ENCODE measurements at regions not wholly inside any gene's neighbourhood (a gene's known extent, or its start where the extent isn't known, plus 50 kb on each side); places are given as distances from the start of the nearest gene placed in this dataset.
A peak's percentile ranks its signal among the peaks of the same experiment; 100 is the strongest.

DNA sequence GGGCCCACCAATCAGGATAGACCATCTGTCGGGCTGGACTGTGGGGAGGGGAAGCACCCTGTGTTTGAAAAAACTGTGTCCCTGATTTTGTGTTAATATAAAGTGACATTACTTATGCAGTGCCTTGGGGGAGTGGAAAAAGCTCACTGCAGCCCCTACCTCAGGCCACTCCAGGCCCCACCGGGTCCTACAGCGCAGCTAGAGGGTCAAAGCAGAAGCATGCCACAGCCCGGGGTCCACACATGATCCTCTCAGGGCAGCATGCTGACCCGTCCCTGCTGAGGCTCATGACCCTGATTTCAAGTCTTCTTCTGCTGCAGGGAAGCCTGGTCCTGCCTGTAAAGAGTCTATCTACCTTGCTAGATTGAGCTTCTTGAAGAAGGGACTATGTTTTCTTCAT, 133.0 kb upstream of the PLCB4 start:
- no peak for DNase-seq (ENCODE audit: low read depth in 4 of 4, low spot score in 3 of 4)

DNA sequence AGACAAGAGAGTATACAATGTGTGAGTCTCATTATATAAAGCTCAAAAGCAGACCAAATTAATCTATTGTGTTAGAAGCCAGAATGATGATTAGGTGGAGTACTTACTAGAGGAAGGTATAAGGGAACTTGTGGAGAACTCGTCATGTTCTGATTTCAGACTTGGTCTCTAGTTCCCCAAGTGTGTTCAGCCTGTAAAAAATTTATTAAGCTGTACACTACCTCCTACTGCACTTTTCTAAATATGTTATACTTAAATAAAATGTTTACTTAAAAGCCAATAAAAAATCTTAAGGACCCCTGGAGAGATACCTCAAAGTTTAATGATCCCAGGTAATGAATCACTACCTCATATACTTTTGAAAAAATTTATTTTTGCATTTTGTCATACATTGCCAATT, 130.4 kb upstream of the PLCB4 start:
- DNase-seq (ENCODE audit: low read depth in 4 of 4, low spot score in 3 of 4), result no peak

DNA sequence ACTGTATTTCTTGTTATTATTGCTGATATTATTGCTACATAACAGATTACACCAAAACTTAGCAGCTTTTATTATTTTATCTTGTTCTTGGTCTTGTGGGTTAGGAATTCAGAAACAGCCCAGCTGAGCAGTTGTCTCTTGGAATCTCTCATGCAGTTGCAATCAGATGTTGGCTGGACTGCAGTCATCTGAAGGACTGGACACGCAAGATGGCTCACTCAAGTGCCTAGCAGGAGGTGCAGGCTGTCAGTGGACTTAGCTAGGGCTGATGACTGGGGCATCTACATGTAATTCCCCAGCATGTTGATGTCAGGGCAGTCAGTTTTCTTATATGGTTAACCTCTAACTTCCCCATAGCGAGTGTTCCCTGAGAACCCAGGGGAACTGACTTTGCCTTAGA, 128.6 kb upstream of the PLCB4 start:
- no peak for DNase-seq (ENCODE audit: low read depth in 4 of 4, low spot score in 3 of 4)

DNA sequence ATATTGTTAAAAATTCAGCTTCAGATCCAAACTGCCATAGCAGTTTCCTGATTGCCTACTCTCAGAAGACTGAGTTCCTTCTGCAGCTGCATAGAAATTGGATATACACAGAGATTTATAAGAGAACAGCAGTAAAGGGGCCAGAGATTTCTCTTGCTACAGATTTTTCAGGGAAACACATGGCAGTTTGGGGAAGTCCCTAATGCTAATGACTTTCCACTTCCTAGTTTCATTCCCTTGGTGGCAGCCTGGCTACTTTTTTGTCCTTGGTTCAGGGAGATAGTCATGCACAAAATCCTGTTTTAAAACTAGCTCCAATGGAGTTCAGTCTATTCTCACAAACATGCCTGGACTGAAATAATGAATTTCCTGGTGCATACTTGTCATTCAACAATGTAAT, 125.3 kb upstream of the PLCB4 start:
- no peak for DNase-seq (ENCODE audit: low read depth in 4 of 4, low spot score in 3 of 4)

DNA sequence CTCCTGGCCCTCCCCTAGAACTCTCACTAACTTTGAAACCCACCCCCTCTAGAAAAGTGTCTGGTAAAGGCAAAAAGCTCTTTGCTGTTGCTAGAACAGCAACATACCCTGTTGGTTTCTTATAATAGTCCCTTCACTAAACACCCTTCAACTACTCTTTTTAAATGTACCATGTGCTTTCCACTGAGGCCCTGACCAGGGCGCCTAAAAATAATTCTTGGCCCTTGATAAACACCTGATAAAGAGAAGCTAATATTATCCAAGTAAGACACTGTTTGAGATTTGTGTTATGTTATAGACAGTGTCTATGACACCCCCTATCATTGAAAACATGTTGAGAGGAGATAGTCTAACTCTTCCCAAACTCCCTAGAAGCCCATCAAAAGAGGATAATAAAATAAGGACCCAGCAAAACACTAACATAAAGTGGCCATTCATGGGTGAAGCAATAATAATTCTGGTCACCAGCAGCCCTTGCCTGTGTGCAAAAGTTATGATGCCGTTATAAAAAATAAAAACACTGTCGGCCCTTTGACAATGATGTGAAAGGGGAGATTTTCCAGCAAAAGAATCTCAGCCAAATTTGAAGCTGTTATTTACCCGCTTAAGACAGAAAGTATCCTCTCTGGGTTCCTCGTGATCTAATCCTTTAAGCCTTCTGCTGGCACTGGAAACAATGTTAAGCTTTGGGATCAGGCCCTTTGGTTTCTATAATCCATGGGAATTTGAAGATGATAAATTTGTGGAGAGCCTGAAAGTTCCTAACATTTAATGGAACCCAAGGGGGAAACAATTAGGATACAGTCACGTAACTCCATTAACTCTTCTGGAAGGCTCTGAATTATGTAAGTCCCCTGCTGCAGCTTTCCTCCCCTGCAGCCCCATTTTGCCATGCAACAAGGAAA, 122.6 kb upstream of the PLCB4 start:
- no peak for DNase-seq (ENCODE audit: low read depth in 4 of 4, low spot score in 3 of 4)

DNA sequence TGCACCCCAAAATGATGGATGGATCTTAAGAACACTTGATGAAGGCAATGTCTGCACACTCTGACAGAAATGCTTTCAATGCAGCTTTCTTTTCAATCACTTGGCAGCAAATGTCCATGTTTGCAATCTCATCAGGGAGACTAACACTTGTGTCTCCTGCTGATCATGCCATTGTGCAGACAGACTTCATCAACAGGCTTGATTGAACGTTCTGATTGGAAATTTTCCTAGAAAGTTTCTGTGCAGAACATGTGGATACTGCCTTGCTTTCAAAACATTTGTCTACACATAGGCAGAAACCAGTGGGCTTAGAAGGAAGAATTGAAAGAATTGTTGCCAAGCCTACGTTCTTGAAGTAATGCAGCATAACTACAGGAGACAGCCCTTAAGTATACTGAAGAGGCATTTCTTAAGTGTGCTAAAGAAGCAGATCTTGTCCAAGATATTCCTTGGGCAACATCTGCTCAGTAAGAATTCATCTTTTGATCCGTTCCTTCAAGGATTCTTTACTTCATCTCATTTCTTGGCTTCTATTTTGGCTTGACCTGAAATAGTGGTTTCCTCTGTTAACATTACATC, 120.4 kb upstream of the PLCB4 start:
- no peak for DNase-seq (ENCODE audit: low read depth in 4 of 4, low spot score in 3 of 4)

DNA sequence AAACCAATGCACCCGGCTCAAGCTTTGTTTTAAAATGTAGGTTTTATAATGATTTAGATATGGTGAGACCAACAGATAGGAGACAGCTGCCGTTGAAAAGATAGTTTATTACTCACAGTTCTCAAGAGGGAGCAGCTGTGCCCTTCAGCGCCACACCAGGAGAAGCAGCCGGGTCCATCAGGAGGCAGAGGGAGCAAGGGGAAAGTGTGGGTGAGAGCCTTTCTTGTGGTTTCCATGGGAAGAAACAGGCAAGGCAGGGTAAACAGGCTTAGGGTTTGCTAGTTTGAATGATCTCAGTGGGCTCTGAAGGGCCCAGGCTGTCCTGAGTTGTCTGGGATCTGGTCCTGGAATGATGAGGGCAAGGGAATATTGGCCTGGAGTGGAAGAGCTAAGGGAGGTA, 117.7 kb upstream of the PLCB4 start:
- DNase-seq (ENCODE audit: low read depth in 4 of 4, low spot score in 3 of 4), result no peak

DNA sequence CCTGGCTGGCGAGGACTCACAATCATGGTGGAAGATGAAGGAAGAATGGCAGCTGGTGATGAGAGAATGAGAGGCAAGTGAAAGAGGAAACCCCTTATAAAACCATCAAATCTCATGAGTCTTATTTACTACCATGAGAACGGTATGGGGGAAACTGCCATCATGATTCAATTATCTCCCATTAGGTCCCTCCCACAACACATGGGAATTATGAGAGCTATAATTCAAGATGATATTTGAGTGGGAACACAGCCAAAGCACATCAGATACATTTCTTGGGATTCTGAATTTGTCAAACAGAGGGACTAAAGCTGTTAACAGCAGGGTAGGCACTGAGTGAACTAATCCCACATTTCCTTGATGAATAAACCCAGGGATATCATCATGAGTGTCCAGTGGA, 116.2 kb upstream of the PLCB4 start:
- DNase-seq (ENCODE audit: low read depth in 4 of 4, low spot score in 3 of 4), result peak in 1 of 4 donors; percentile 25

DNA sequence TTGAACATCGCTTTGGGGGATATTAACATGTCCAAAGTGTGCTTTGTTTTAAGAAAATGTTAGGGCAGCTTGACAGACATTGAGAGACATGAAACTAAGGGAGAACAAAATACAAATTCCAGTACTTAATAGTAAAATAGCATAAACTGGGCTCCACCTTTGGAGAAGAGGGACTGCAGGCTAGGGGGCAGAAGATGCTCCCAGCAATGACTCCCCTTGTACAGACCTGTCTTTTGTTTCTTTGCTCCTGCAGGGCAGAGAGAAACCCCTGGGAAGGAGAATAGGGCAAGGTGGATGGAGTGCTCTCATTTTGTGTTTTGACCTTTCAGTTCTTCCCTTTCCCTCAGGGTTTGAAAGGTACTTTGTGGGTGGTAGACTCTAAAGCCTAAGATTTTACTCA, 115.6 kb upstream of the PLCB4 start:
- no peak for DNase-seq (ENCODE audit: low read depth in 4 of 4, low spot score in 3 of 4)

DNA sequence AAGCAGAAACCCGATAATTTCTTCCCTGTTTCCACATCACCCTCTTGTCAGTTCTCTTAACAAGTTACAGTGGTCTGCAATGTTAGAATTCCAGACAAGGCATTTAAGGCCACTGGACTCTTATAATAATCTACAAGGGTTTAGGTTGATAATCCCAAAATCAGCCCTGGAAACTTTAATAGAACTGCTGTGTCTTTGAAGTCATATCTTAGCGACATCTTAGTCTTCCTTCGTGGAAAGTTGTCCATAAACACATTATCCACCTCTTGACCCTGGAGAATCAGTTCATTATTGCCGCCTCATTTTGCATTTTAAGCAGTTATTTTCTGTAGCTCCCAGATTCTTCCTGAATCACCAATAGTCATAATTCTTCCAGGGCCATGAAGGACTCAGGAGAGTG, 108.6 kb upstream of the PLCB4 start:
- no peak for DNase-seq (ENCODE audit: low read depth in 4 of 4, low spot score in 3 of 4)

DNA sequence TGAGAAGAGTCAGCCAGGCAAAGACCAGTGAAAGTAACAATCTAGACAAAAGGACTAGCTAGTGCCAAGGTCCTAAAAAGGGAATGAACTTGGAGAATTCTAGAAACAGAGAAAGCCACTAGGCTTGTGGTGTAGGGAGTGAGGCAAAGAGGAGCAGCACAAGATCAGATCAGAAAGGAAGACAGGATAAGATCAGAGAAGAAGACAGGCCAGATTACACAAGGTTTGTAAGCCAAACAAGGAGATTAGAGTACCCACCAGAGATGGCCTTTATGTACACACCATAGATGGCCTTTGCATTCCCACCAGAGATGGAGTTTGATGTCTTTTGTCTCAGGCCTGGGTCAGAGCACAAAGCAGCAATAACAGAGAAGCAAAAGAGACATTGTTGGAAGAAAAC, 105.6 kb upstream of the PLCB4 start:
- DNase-seq (ENCODE audit: low read depth in 4 of 4, low spot score in 3 of 4), result no peak

DNA sequence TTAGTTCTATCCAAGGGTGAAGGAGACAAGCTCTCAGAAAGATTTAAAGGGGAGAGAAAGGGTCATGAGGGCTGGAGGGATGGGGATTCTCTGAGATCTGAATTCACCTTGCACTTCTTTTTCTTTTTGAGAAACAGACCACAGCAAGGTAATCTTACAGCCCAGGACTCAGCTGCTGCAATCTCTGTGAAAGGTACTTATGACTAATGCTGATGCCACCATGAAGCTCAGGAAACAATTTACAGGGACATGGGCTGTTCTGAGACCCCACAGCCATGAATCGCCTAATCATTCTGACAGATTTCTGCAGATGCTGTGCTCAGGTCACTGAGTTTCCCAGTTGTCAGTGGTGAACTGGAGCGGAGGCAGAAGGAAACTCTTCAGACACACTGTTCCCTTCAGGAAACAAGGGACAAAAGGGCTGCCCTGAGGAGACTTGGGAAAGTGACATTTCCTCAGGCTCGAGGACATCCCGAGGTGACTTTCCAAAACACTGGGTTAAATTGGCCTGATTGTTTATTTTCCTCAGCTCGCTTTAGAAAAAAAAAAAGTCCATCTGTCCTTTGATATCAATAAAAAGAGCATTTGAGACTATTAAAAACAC, 103.8 kb upstream of the PLCB4 start:
- DNase-seq (ENCODE audit: low read depth in 4 of 4, low spot score in 3 of 4), result no peak

DNA sequence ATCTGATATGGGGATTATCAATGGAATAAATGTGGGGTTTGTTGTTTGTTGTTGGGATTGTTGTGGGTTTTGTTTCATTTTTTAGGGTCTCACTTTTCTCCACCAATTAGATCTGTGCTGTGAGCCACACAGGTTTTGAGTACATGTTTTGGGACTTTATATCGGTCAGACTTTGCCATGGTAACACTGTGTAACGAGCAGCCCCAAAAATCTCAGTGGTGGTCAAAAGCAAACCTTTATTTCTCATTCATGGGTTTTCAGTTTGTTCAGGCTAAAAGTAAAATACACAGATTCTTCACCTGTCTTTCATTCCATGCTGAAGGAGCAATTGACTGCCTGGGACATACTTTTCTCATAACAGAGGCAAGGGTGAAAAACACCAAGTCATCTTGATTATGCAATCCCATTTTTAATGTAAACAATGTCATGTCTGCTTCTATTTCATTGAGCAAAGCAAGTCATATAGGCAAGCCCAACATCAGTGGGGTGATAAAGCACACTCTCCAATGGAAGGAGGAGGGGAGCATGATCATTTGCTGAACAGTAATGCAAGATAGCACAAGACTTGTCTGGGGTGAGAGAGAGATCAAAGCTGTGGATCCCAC, 101.1 kb upstream of the PLCB4 start:
- no peak for DNase-seq (ENCODE audit: low read depth in 4 of 4, low spot score in 3 of 4)

DNA sequence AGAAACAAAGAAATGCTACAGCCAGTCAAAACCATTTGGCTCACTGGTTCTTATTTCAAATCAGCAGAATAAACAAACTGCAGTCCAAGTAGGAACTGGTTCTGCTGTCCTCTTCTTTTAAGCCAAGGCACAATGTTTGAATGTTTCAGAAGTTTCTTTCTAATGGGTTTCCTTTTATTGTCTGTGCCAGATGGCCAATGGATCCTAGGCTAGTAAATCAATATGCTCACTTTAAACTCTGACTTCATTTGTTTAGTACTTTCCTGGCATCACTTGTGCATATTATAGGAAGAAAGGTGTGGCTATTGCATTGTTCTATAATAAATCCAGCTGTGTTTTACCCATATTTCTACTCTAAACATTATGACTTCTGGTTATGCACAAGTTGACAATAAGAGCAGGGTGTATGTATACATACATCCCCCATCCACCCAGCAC, 99.7 kb upstream of the PLCB4 start:
- DNase-seq (ENCODE audit: low read depth in 4 of 4, low spot score in 3 of 4), result no peak

DNA sequence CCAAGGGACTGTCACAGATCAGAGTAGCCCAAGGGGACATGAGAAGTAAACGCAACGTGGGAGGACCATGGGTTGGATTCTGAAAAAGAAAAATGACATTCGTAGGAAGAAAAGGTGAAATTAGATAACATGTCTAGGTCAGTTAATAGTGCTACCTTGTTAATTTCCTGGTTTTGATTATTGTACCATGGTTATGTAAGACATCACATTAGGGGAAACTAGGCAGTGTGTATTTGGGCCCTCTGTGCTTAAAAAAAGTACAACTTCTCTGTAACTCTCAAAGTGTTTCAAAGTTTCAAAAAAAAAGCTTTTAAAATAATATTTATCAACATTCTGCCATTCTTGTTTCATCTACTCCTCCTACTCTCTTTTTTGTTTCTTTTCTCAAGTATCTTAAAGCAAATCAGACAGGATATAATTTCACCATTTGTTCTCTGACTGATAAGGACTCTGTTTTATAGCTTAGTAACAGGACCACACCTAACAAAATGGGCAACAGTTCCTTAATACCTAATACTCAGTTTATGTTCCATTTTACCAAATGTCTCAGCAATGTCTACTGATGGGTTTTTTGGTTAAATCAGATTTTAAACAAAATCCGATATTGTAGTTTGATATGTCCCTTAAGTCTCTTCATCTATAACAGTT, 97.1 kb upstream of the PLCB4 start:
- DNase-seq (ENCODE audit: low read depth in 4 of 4, low spot score in 3 of 4), result no peak

DNA sequence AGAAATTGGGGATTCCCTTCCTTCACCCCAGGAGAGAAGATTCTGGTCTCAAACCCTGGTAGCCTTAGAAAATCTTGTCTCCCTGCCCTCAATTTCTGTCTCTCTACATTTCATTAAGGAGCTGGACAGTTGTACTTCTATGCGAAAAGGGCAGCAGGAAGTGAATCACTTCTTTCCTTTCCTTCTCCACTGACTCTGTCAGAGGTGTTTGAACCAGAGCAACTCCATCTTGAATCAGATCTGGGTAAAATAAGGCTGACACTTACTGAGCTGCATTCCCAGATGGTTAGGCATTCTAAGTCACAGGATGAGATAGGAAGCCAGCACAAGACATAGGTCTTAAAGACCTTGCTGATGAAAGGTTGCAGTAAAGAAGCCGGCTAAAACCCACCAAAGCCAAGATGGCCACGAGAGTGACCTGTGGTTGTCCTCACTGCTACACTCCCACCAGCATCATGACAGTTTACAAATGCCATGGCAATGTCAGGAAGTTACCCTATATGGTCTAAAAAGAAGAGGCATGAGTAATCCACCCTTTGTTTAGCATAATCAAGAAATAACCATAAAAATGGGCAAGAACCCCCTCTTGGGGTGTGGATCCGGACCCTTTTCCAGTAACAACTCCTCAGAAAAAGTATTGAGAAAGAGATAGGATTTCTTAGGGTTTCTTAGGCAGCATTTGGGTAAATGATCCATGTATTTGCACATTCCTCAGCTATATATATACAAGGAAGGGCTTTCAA, 95.8 kb upstream of the PLCB4 start:
- DNase-seq (ENCODE audit: low read depth in 4 of 4, low spot score in 3 of 4), result no peak

DNA sequence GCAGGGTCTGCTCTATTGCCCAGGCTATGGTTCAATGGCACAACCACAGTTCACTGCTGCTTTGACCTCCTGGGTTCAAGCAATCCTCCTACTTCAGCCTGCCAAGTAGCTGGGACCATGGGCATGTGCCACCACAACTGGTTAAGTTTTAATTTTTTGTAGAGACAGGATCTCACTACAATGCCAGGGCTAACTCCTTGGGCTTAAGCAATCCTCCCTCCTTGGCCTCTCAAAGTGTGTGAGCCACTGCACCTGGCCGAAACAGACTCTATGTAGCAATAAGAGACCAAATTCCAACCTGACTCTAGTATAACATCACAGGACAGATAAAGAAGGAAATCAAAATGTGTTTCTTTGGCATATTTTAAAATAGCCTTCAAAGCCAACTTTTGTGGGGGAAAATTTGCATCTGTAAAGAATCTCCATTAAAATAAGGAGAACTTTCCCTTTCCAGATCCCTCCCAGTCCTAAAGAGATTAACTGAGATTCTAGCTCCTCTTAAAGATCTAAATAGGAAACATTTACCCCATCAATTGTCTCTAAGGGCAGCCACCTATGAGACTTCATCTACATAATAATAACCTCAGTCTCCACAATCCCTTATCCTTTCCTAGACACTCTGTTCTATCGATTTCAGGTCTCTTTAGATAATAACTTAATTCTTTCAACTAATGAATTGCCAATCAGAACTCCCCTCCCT, 94.7 kb upstream of the PLCB4 start:
- DNase-seq (ENCODE audit: low read depth in 4 of 4, low spot score in 3 of 4), result no peak

DNA sequence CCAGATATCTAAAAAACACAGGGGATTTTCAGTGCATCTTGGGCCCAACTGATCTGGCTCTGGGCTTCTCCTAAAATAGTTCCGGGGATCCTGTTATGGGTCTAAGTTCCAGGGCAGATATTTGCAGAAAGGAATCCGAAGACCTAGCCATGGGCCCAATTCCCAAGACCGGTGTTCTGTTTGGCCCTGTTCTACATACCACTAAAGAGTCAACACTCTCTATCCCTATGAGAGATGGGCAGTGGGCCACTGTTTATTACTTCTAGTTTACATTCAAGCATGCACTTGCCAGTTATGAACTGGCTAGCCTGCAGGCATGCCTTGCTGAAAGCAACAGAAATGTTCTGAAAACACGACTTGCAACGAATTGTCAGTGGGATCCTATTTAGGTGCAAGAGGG, 87.4 kb upstream of the PLCB4 start:
- no peak for DNase-seq (ENCODE audit: low read depth in 4 of 4, low spot score in 3 of 4)

DNA sequence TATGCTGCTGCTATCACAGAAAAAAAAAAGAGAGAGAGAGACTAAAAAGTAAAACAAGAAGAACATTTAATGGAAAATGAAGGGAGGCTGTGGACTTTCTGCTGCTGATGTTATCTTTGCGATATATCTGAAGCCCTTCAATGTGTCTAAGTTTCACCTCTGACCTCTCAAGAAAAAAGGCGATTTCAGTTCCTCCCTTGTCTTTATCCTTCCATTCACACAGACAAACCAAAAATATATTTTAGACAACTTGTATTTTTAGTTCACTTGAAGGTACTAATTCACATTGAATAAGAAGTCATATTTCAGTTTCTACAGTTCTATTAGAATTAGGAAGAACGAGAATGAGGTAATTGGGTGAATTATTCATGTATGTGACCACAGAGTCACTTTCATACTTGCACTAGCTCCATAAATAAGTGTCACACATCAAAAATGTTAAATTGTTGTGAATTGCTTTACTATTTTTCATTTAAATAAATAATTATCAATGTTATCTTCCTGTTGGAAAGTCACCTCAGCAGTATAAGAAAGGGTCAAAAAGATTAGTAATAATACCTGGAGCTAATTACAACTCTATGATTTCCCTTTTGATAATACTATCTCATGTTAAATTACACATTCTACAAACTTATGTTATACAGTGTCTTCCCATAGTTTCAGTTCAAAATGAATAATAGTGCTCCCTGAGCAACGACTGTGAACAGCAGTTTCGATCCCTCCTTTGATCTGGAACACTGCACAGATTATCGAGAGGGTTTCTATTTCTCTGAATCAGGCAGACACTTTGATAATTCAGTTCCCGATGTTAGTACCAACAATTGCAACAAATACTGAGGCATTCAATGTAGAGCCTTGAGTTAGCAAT, 85.2 kb upstream of the PLCB4 start:
- no peak for DNase-seq (ENCODE audit: low read depth in 4 of 4, low spot score in 3 of 4)

All from right renal pelvis (tissue), 4 donors.